Hepatocyte (in vitro differentiated cells): ENCODE measurements at regions not wholly inside any gene's neighbourhood (a gene's known extent, or its start where the extent isn't known, plus 50 kb on each side); places are given as distances from the start of the nearest gene placed in this dataset.

ENCODE experiments used
- DNase-seq: peaks from one replicate; pipeline ENCODE4 v3.0.0-alpha.2; 2016; ENCODE audit warnings: low spot score
- H2AFZ ChIP-seq: fragments of 200-600 bp; sonication (generic); 2 replicates; pipeline ENCODE4 v1.6.0; 2016; ENCODE audit warnings: antibody characterized with exemption, mild to moderate bottlenecking
- H3K27ac ChIP-seq: fragments of 200-600 bp; sonication (generic); 2 replicates; pipeline ENCODE4 v1.5.1; 2016; ENCODE audit warnings: mild to moderate bottlenecking
- H3K27me3 ChIP-seq: fragments of 200-600 bp; sonication (generic); 2 replicates; pipeline ENCODE4 v1.6.1; 2016
- H3K36me3 ChIP-seq: fragments of 200-600 bp; sonication (generic); replicated peaks from 2 replicates; pipeline ENCODE4 v1.5.1; 2016; ENCODE audit warnings: low read depth; ENCODE audit not compliant: insufficient read depth
- H3K4me1 ChIP-seq: fragments of 200-600 bp; sonication (generic); 2 replicates; pipeline ENCODE4 v1.5.1; 2016; ENCODE audit warnings: mild to moderate bottlenecking, moderate library complexity; ENCODE audit not compliant: insufficient read depth
- H3K4me2 ChIP-seq: fragments of 200-600 bp; sonication (generic); 2 replicates; pipeline ENCODE4 v1.6.0; 2016
- H3K4me3 ChIP-seq: fragments of 200-600 bp; sonication (generic); 2 replicates; pipeline ENCODE4 v1.5.1; 2016; ENCODE audit warnings: mild to moderate bottlenecking
- H3K79me2 ChIP-seq: fragments of 200-600 bp; sonication (generic); 2 replicates; pipeline ENCODE4 v1.6.0; 2017; ENCODE audit warnings: mild to moderate bottlenecking
- H3K9me2 ChIP-seq: fragments of 200-600 bp; sonication (generic); replicated peaks from 2 replicates; pipeline ENCODE4 v1.6.0; 2017; ENCODE audit warnings: mild to moderate bottlenecking; ENCODE audit not compliant: insufficient read depth
- H3K9me3 ChIP-seq: fragments of 200-600 bp; sonication (generic); 2 replicates; pipeline ENCODE4 v1.5.1; 2016; ENCODE audit warnings: low read depth, mild to moderate bottlenecking
- H4K20me1 ChIP-seq: fragments of 200-600 bp; sonication (generic); 2 replicates; pipeline ENCODE4 v1.6.0; 2016; ENCODE audit warnings: mild to moderate bottlenecking; ENCODE audit not compliant: insufficient read depth, poor library complexity, severe bottlenecking
- CTCF ChIP-seq: fragments of 200-600 bp; sonication (generic); IDR thresholded peaks from 2 replicates; pipeline ENCODE4 v1.5.1; 2016; ENCODE audit warnings: antibody characterized with exemption, mild to moderate bottlenecking; ENCODE audit not compliant: poor library complexity
- EZH2 ChIP-seq: fragments of 200-600 bp; sonication (generic); IDR thresholded peaks from 2 replicates; pipeline ENCODE4 v1.6.1; 2016; ENCODE audit warnings: antibody characterized with exemption, mild to moderate bottlenecking, borderline replicate concordance
- EZH2phosphoT487 ChIP-seq: fragments of 200-600 bp; sonication (generic); IDR thresholded peaks from one replicate; pipeline ENCODE4 v1.6.1; 2018; ENCODE audit warnings: antibody characterized with exemption, mild to moderate bottlenecking, low read depth, moderate library complexity; ENCODE audit not compliant: unreplicated experiment, severe bottlenecking
- WGBS: methylation state at CpG from one replicate; pipeline ENCODE4 v1.1.6; 2016; ENCODE audit warnings: low lambda C conversion rate; ENCODE audit errors: missing lambda C conversion rate; 5-methylcytosine and 5-hydroxymethylcytosine counted together

- Histone ChIP-seq H3K27me3 (no peaks in the 10 kb centered on the region), H4K20me1 (no peaks in the 10 kb centered on the region), H3K27ac (no peak overlapping the region), H3K4me2 (no peak overlapping the region), H3K4me3 (no peak overlapping the region), H3K4me1 (no peaks in the 10 kb centered on the region), H3K79me2 (no peaks in the 10 kb centered on the region), H2AFZ (no peak overlapping the region), H3K9me3 (no peaks in the 10 kb centered on the region), H3K36me3 (no peaks in the 10 kb centered on the region), H3K9me2 (no peaks in the 10 kb centered on the region)
- DNase-seq = no peak
- 81% methylated on average over 8 of the region's 8 CpGs for WGBS
- no peak for TF ChIP-seq EZH2phosphoT487
These were observed 1685.4 kb downstream of the MRPL39 start for GRCh38 chr21:23921670-23922418.

GRCh38 chr21:23900727-23901126 lies 1706.6 kb downstream of the MRPL39 start:
- H2AFZ ChIP-seq = no peak overlapping the region
- H3K4me3 ChIP-seq = no peak overlapping the region
- no peak overlapping the region for H3K4me2 ChIP-seq
- H3K9me3 ChIP-seq = no peaks in the 10 kb centered on the region
- no peaks in the 10 kb centered on the region for H3K4me1 ChIP-seq
- no peak for DNase-seq
- no peaks in the 10 kb centered on the region for H3K79me2 ChIP-seq
- H3K27me3 ChIP-seq = no peaks in the 10 kb centered on the region
- 51% methylated on average over 3 of the region's 3 CpGs for WGBS
- no peaks in the 10 kb centered on the region for H4K20me1 ChIP-seq
- no peak overlapping the region for H3K27ac ChIP-seq
- no peaks in the 10 kb centered on the region for H3K36me3 ChIP-seq
- TF ChIP-seq CTCF (no peak), EZH2 (no peak), EZH2phosphoT487 (no peak)
- no peaks in the 10 kb centered on the region for H3K9me2 ChIP-seq

DNA sequence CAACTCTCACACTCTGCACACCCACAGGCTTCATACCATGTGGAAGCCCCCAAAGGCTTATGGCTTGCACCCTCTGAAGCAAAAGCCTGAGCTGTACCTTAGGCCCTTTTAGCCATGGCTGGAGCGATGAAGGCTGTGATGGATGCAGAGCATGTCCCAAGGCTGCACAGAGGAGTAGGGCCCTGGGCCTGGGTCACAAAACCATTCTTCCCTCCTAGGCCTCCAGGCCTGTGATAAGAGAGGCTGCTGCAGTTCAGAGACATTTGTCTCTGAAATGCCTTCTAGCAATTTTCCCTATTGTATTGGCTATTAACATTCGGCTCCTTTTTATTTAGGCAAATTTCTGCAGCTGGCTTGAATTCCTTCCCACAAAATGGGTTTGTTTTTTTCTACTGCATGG lies 1707.7 kb downstream of the MRPL39 start:
- WGBS = 90% methylated on average over 2 of the region's 2 CpGs

GRCh38 chr21:23890652-23891051 lies 1716.6 kb downstream of the MRPL39 start:
- H3K9me2 ChIP-seq = no peaks in the 10 kb centered on the region
- H3K27me3 ChIP-seq = no peaks in the 10 kb centered on the region
- WGBS = 78% methylated on average over 4 of the region's 4 CpGs
- no peak for DNase-seq
- no peak for TF ChIP-seq EZH2phosphoT487
- TF ChIP-seq EZH2 = no peak
- no peak for TF ChIP-seq CTCF
- no peaks in the 10 kb centered on the region for H3K9me3 ChIP-seq
- no peaks in the 10 kb centered on the region for H3K79me2 ChIP-seq
- no peak overlapping the region for H3K4me2 ChIP-seq
- no peak overlapping the region for H3K4me3 ChIP-seq
- no peaks in the 10 kb centered on the region for H3K4me1 ChIP-seq
- H4K20me1 ChIP-seq = no peaks in the 10 kb centered on the region
- no peaks in the 10 kb centered on the region for H3K36me3 ChIP-seq
- no peak overlapping the region for H2AFZ ChIP-seq
- no peak overlapping the region for H3K27ac ChIP-seq

More for the DNA sequence above, 1707.7 kb downstream of the MRPL39 start:
- Histone ChIP-seq H4K20me1 (no peaks in the 10 kb centered on the region), H3K36me3 (no peaks in the 10 kb centered on the region), H3K4me2 (no peak overlapping the region), H2AFZ (no peak overlapping the region), H3K27ac (no peak overlapping the region), H3K9me3 (no peaks in the 10 kb centered on the region), H3K9me2 (no peaks in the 10 kb centered on the region), H3K4me1 (no peaks in the 10 kb centered on the region), H3K79me2 (no peaks in the 10 kb centered on the region), H3K27me3 (no peaks in the 10 kb centered on the region), H3K4me3 (no peak overlapping the region)
- TF ChIP-seq EZH2phosphoT487 = no peak
- no peak for DNase-seq
